Kidney (tissue), 13 donors: ENCODE measurements at regions not wholly inside any gene's neighbourhood (a gene's known extent, or its start where the extent isn't known, plus 50 kb on each side); places are given as distances from the start of the nearest gene placed in this dataset.
A peak's percentile ranks its signal among the peaks of the same experiment; 100 is the strongest.

ENCODE experiments used
- DNase-seq, 5 donors: peaks; one replicate each; pipeline ENCODE4 v3.0.0-alpha.2; 2013 to 2020
- FAIRE-seq: peaks from 2 replicates; lab custom pipeline; 2012; peaks lifted over from hg19 to GRCh38; lab: Jason Lieb, UNC
- H3K27ac ChIP-seq, 2 donors: one replicate each; pipeline ENCODE4 v1.7.0; 2013; ENCODE audit warnings: low read depth in 2 of 2, low read length in 2 of 2, inconsistent platforms in 1 of 2
- H3K27me3 ChIP-seq: one replicate; pipeline ENCODE4 v1.7.1; 2013; ENCODE audit warnings: low read length, inconsistent platforms; ENCODE audit not compliant: control insufficient read depth, insufficient read depth
- H3K36me3 ChIP-seq, 3 donors: one replicate each; pipeline versions ENCODE4 v1.7.0 to v1.7.1; 2013; ENCODE audit warnings: low read length in 3 of 3, control low read depth in 1 of 3, inconsistent platforms in 1 of 3; ENCODE audit not compliant: insufficient read depth in 3 of 3, control insufficient read depth in 2 of 3
- H3K4me1 ChIP-seq, 3 donors: one replicate each; pipeline versions ENCODE4 v1.7.0 to v1.7.1; 2013; ENCODE audit warnings: low read length in 3 of 3, inconsistent platforms in 1 of 3, low read depth in 1 of 3; ENCODE audit not compliant: control insufficient read depth in 2 of 3, insufficient read depth in 2 of 3
- H3K4me3 ChIP-seq, 3 donors: one replicate each; pipeline versions ENCODE4 v1.7.0 to v1.8.1; 2013; ENCODE audit warnings: low read length in 3 of 3, control low read depth in 1 of 3, inconsistent platforms in 1 of 3
- H3K9ac ChIP-seq, 3 donors: one replicate each; pipeline versions ENCODE4 v1.7.0 to v1.7.1; 2013; ENCODE audit warnings: low read length in 3 of 3, control low read depth in 1 of 3, inconsistent platforms in 1 of 3
- H3K9me3 ChIP-seq, 3 donors: one replicate each; pipeline versions ENCODE4 v1.7.0 to v1.7.1; 2013; ENCODE audit warnings: low read length in 3 of 3, control low read depth in 1 of 3, inconsistent platforms in 1 of 3; ENCODE audit not compliant: control insufficient read depth in 2 of 3, insufficient read depth in 1 of 3
- intact Hi-C: fragments of 100-400 bp; cut with DNase I; formaldehyde crosslinking; loops from one replicate; pipeline ENCODE4 v1.11.1; 2022
- TF ChIP-seq, protein P1 (sequence below): IDR thresholded peaks from 3 replicates; pipeline ENCODE4 v1.5.1; 2012; ENCODE audit warnings: mild to moderate bottlenecking, moderate library complexity, borderline replicate concordance; ENCODE audit not compliant: insufficient read depth; ENCODE audit errors: extremely low read depth
- donor health status: control.
- donor health status: control.
- donor health status: control.
- donor health status: control.
- donor health status: control.
- donor health status: DM: yes; HTN: yes; CAD: no.
- donor health status: Normal renal cell carcinoma (clear cell type).

DNA sequence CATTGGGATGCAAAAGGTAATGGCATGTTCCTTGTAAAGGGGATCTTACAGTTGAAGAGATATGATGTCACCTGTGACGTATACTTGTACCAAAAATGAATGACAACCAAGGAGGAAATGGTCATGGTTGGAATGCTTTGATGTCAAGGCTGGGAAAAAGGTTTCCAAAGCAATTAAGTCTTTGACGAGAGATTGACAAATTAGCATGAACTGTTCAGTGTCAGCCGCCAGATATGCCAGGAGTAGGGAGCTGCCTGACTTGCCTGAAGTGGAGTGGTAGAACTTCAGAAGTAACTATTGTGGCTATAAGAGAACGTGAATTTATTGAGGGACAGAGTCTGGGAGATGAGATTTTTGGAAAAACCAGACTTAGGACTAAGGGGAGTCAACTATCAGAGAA lies 88.1 kb downstream of the SEPTIN7 start:
- DNase-seq, result no peak
- no peak for FAIRE-seq
- TF ChIP-seq, protein P1, sequence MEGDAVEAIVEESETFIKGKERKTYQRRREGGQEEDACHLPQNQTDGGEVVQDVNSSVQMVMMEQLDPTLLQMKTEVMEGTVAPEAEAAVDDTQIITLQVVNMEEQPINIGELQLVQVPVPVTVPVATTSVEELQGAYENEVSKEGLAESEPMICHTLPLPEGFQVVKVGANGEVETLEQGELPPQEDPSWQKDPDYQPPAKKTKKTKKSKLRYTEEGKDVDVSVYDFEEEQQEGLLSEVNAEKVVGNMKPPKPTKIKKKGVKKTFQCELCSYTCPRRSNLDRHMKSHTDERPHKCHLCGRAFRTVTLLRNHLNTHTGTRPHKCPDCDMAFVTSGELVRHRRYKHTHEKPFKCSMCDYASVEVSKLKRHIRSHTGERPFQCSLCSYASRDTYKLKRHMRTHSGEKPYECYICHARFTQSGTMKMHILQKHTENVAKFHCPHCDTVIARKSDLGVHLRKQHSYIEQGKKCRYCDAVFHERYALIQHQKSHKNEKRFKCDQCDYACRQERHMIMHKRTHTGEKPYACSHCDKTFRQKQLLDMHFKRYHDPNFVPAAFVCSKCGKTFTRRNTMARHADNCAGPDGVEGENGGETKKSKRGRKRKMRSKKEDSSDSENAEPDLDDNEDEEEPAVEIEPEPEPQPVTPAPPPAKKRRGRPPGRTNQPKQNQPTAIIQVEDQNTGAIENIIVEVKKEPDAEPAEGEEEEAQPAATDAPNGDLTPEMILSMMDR, result no peak
- H3K4me3 ChIP-seq, result no peak overlapping the region
- intact Hi-C loops, result no loop called here
- H3K36me3 ChIP-seq, result peaks cover 2 to 6% (median 5%) of the 10 kb centered on the region in 3 donors
- no peaks in the 10 kb centered on the region for H3K4me1 ChIP-seq
- H3K9me3 ChIP-seq, result no peaks in the 10 kb centered on the region
- H3K27ac ChIP-seq, result no peak overlapping the region
- no peaks in the 10 kb centered on the region for H3K27me3 ChIP-seq
- no peak overlapping the region for H3K9ac ChIP-seq

DNA sequence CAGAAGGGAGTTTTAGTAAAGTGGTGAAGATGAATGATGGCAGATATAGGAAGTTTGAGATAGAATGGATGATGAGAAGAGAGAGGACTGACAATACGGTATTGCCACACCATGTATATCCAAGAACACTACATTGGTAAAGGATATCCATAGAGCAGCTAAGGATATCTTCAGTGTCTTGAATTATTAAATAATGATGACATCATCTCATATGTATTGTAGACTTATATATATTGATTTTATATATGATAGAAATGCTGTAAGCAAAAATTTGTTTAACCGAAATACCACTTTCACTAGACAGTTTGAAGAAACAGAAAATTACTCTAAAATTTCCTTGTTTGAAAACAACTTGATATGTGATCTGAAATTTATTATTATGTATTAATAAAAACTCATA lies 89.0 kb downstream of the SEPTIN7 start:
- Histone ChIP-seq H3K9me3 (no peaks in the 10 kb centered on the region), H3K36me3 (peaks cover 2 to 6% (median 5%) of the 10 kb centered on the region in 3 donors), H3K27me3 (no peaks in the 10 kb centered on the region), H3K27ac (no peak overlapping the region), H3K4me3 (no peak overlapping the region), H3K4me1 (no peaks in the 10 kb centered on the region), H3K9ac (no peak overlapping the region)
- no peak for DNase-seq
- intact Hi-C loops, result no loop called here
- peak; percentile 17 for FAIRE-seq
- TF ChIP-seq, protein P1, result no peak

DNA sequence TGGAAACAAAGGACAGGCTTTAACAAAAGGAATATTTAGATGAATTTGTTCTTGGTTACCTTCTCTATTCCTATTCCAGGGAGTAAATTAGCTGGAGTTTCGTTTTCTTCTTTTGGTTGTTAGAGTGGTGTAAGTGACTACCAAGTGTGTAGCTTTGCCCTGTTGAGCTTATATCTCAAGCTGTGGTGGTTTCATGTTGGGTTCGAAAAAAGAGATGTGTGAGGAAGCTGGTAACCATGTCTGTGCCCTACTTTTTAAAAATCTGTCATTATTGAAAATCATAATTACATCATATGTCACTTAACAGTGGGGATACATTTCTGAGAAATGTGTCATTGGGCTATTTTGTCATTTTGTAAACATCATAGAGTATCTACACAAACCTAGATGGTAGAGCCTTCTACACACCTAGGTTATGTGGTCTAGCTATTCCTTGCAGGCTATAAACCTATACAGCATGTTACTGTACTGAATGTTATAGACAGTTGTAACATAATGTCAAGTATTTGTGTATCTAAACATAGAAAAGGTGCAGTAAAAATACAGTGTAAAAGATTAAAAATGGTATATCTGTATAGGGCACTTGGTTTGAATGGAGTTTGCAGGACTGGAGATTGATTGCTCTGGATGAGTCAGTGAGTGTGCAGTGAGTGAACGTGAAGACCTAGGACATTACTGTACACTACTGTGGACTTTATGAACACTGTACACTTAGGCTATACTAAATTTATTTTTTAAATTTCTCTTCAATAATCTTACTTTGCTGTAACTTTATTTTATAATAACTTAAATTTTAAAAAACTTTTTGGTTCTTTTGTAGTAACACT lies 90.4 kb downstream of the SEPTIN7 start:
- no peak for DNase-seq
- H3K27me3 ChIP-seq, result no peaks in the 10 kb centered on the region

More for the DNA sequence above, 90.4 kb downstream of the SEPTIN7 start:
- H3K4me3 ChIP-seq, result no peak overlapping the region
- TF ChIP-seq, protein P1, result no peak
- H3K36me3 ChIP-seq, result peaks cover 0 to 6% (median 5%) of the 10 kb centered on the region in 3 donors
- FAIRE-seq, result peak; percentile 88
- H3K9ac ChIP-seq, result no peak overlapping the region
- H3K9me3 ChIP-seq, result no peaks in the 10 kb centered on the region
- H3K4me1 ChIP-seq, result no peaks in the 10 kb centered on the region
- intact Hi-C loops, result no loop called here
- H3K27ac ChIP-seq, result no peak overlapping the region
